ENCODE measurements at regions not wholly inside any gene's neighbourhood (a gene's known extent, or its start where the extent isn't known, plus 50 kb on each side); places are given as distances from the start of the nearest gene placed in this dataset.
"Not testable (repeated sequence)": the region's sequence is repeated elsewhere in the genome, so short reads cannot be mapped to it uniquely, and the experiment has no call there.

DNA sequence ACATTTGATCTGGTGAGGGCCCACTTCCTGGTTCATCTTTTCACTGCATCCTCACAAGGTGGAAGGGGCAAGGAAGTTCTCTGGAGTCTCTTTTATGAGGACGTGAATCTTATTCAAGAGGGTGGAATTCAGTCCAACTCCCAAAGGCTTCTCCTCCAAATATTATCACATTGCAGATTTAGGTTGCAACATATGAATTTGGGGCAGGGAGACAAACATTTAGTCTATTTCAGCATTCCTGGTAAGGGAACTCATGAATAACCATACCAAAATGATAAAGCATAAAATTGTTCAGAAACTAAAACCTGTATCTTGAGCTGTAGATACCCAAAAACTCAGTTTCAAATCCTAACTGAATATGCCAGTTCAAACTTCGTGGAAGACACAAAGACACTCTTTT lies 246.8 kb downstream of the QDPR start:
- peaks cover 0 to 2% (median 0%) of the 10 kb centered on the region in 3 donors for H3K9me3 Mint-ChIP-seq
- H3K36me3 Mint-ChIP-seq = peaks cover 2% of the 10 kb centered on the region
- no peaks in the 10 kb centered on the region for H3K4me1 Mint-ChIP-seq
- H3K27me3 Mint-ChIP-seq = peaks cover 3% of the 10 kb centered on the region
- no peak overlapping the region for H3K4me3 Mint-ChIP-seq
- H3K27ac Mint-ChIP-seq = no peak overlapping the region

DNA sequence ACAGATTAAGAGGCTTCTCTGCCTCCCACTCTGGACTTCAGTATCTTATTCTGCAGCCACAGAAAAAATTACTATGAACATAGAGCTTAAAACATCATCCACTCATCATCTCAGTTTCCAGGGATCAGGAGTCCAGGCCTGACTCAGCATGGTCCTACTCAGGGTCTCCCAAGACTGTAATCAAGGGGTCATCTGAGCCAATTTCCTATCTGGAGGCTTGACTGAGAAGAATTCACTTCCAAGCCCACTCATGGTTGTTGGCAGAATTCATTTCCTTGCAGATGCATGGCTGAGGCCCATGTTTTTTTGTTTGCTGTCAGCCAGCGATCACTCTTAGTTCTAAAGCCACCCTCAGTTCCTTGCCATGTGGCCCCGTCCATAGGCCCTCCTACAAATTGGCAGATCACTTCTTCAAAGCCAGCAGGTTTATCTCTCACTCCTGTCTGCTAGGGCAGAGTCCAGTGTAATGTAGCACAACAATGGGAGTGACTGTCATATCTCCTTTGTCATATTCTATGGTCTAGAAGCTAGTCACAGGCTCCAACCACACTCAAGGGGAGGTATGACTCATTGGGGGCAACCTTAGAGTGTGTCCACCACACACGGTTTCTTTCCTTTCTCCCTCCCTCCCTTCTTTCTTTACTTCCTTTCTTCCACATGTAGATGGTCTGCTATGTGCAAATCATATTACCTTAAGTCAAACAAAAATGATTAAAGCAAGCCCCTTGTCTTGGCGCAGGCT lies 251.6 kb downstream of the QDPR start:
- H3K9me3 Mint-ChIP-seq = peaks cover 4 to 6% (median 4%) of the 10 kb centered on the region in 3 donors
- H3K4me1 Mint-ChIP-seq = no peaks in the 10 kb centered on the region
- H3K27ac Mint-ChIP-seq = no peak overlapping the region
- H3K4me3 Mint-ChIP-seq = no peak overlapping the region
- H3K27me3 Mint-ChIP-seq = peaks cover 1% of the 10 kb centered on the region
- peaks cover 2% of the 10 kb centered on the region for H3K36me3 Mint-ChIP-seq

DNA sequence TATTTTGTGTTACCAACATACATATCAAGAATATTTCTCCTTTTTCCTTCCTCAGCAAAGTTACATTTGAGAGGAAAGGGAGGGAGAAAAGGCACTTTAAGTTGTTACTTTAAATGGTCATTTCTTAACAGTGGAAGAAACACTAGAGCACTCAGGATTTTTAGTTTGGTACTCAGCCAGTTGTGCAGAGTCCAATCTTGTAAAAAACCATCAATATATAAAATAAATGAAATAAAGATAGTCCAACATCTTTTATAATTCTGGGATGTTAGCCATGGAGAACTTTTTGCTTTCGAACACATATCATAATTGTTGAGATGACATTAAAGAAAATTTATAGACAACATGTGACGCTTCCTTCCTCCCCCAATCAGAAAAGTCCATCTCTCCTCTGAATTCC lies 253.8 kb downstream of the QDPR start:
- peaks cover 2% of the 10 kb centered on the region for H3K36me3 Mint-ChIP-seq
- peaks cover 4 to 6% (median 4%) of the 10 kb centered on the region in 3 donors for H3K9me3 Mint-ChIP-seq
- no peak overlapping the region for H3K27ac Mint-ChIP-seq
- H3K4me1 Mint-ChIP-seq = no peaks in the 10 kb centered on the region
- no peak overlapping the region for H3K4me3 Mint-ChIP-seq
- no peaks in the 10 kb centered on the region for H3K27me3 Mint-ChIP-seq

DNA sequence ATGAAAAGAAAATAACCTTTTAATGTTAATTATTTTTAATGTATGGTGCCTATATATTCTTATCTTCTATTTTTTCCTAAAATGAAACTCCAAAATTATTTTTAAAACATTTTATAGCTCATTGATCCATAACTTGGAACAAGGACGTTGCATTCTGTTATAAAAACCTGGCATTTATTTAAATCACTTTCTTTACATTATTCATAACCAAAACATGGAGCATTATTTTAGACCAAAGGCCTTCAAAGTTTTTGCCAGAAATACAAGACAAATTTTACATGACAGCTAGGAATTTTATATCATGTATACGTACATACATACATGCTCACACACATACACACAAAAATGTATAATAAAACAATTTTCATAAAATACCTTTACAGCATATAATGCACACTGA lies 259.8 kb downstream of the QDPR start:
- Mint-ChIP-seq H3K27me3 (peaks cover 1% of the 10 kb centered on the region), H3K4me3 (no peak overlapping the region), H3K36me3 (no peaks in the 10 kb centered on the region), H3K4me1 (no peaks in the 10 kb centered on the region), H3K27ac (no peak overlapping the region), H3K9me3 (no peaks in the 10 kb centered on the region)

DNA sequence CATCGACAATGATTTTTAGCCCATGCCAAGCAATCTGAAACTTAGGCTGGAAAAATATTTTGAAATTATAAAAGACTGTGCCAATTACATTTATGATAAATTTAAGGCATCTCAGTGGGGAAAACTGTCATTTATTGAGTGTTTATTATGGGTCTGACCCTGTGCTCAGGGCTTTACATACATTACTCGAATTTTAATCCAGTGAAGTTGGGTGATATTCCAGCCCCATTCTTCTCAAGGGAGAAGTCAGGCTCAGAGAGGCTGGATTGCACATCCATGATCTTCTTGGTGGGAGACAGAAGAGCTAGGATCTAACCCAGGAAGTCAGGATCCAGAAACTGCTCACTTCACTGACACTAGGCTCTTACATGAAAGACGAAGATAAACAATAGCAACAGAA lies 260.8 kb downstream of the QDPR start:
- Mint-ChIP-seq H3K4me3 (no peak overlapping the region), H3K27ac (no peak overlapping the region), H3K4me1 (no peaks in the 10 kb centered on the region), H3K36me3 (no peaks in the 10 kb centered on the region), H3K9me3 (no peaks in the 10 kb centered on the region), H3K27me3 (peaks cover 1% of the 10 kb centered on the region)

DNA sequence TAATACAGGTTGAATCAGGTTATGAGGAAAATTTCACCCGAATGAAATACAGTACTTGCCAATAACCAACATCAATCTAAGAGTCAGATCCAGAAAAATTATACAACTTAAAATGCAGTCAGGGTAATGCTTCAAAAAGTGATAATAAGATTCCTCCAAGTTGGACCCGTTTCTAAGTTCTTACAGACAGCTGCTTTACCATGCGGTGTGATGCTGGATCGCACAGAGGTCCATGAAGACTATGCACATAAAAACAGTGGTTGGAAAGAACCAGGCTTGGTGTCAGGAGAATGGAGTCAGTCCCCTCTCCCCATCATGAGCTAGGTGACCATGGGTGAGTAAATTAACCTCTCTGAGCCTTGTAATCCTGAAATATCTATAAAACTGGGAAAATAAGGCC lies 261.3 kb downstream of the QDPR start:
- no peak overlapping the region for H3K4me3 Mint-ChIP-seq
- H3K27ac Mint-ChIP-seq = no peak overlapping the region
- peaks cover 1% of the 10 kb centered on the region for H3K27me3 Mint-ChIP-seq
- H3K4me1 Mint-ChIP-seq = no peaks in the 10 kb centered on the region
- peaks cover 0 to 2% (median 0%) of the 10 kb centered on the region in 3 donors for H3K9me3 Mint-ChIP-seq
- H3K36me3 Mint-ChIP-seq = no peaks in the 10 kb centered on the region

DNA sequence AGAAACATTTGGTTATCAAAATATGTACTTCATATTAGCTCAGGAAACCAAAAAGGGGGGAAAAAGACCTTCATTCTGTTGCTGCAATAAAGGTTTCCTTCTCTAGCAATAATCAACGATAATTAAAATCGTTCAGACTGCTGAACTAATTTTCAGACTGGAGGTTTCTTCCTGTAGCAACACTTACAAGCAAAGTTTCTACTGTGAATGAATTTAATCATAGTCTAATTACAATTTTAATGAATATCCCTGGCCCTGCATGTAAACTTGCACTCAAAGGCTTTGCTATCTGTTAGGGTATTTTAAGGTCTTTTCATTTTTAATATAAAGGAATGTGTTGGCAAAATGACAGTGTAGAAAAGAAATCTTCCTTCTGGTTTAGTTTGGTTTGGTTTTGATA lies 265.2 kb downstream of the QDPR start:
- no peak overlapping the region for H3K4me3 Mint-ChIP-seq
- peaks cover 0 to 3% (median 0%) of the 10 kb centered on the region in 3 donors for H3K9me3 Mint-ChIP-seq
- no peaks in the 10 kb centered on the region for H3K4me1 Mint-ChIP-seq
- peaks cover 1% of the 10 kb centered on the region for H3K27me3 Mint-ChIP-seq
- H3K36me3 Mint-ChIP-seq = no peaks in the 10 kb centered on the region
- H3K27ac Mint-ChIP-seq = no peak overlapping the region

DNA sequence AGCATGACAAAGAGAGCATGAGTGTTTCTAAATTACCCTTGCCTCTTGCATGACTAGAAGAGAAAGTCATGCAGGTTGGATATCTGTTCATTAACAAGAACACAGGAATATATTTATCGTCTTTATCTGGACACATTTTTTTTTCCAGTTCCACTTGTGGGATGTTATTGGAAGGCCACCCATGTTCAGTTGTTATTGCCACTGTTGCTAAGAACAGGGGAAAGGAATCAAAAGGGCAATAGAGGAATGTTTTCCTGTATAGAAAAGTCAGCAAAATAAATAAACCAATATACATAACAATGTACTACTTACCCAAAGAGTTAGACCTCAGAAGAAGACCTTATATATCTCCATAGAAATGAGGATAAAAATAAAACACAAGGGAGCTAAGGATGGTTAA lies 270.1 kb downstream of the QDPR start:
- Mint-ChIP-seq H3K4me3 (no peak overlapping the region), H3K27me3 (no peaks in the 10 kb centered on the region), H3K4me1 (no peaks in the 10 kb centered on the region), H3K27ac (no peak overlapping the region), H3K9me3 (peaks cover 0 to 5% (median 0%) of the 10 kb centered on the region in 3 donors), H3K36me3 (no peaks in the 10 kb centered on the region)

DNA sequence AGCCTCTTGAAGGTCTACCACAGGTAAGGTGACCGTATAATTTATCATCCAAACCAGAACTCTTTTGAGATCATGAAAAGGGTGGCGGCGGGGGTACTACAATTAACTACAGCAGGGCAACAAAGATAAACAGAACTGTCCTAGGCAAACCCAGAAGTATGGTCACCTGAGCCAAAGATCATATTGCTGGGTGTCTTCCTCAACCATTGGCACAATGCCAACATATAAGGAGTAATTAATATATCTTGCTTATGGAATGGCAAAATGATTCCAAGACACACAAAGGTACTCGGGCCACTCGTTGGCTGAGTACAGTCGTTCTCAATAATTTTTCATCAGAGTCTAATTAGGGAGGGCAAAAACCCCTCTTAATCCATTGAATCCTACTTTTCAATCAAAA lies 273.3 kb downstream of the QDPR start:
- Mint-ChIP-seq H3K27ac (no peak overlapping the region), H3K27me3 (no peaks in the 10 kb centered on the region), H3K36me3 (no peaks in the 10 kb centered on the region), H3K9me3 (peaks cover 0 to 2% (median under 1%) of the 10 kb centered on the region in 3 donors), H3K4me3 (no peak overlapping the region), H3K4me1 (no peaks in the 10 kb centered on the region)

DNA sequence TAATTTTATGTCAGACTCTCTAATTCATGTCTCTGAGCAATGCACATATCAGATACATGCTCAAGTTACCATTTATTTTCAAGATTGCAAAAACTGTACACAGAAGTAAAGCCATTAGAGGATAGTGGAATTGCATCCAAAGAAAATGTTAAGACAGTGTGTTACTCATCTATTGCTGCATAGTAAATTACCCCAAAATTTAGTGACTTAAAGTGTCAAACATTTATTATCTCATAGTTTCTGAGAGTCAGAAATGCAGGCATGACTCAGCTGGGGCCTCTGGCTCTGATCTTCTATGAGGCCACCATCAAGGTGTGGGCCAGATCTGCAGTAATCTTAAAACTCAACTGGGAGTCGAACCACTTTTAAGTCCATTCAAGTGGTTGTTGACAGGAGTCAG lies 275.2 kb downstream of the QDPR start:
- H3K9me3 Mint-ChIP-seq = peaks cover 0 to 2% (median 1%) of the 10 kb centered on the region in 3 donors
- no peaks in the 10 kb centered on the region for H3K27me3 Mint-ChIP-seq
- H3K4me3 Mint-ChIP-seq = no peak overlapping the region
- no peak overlapping the region for H3K27ac Mint-ChIP-seq
- H3K36me3 Mint-ChIP-seq = no peaks in the 10 kb centered on the region
- H3K4me1 Mint-ChIP-seq = no peaks in the 10 kb centered on the region

DNA sequence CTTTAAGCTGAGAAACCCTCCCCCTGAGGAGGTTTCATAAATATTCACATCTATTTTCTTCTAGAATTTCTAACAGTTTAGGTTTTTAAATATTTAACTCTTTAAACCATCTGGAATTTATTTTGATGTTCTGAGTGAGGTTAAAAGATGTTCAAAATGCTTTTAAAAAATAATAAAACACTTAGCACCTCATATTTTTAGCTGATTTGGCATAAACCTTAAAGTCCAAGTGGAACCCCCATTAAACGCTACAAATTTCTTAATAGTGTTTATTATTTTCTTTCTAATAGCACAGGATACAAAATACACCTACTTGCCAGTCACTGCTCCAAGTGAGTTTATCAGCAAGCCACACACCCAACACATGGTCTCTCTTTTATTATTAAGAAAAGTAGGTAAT lies 277.2 kb downstream of the QDPR start:
- Mint-ChIP-seq H3K27ac (no peak overlapping the region), H3K4me3 (no peak overlapping the region), H3K27me3 (no peaks in the 10 kb centered on the region), H3K9me3 (peaks cover 0 to 2% (median 1%) of the 10 kb centered on the region in 3 donors), H3K36me3 (no peaks in the 10 kb centered on the region), H3K4me1 (no peaks in the 10 kb centered on the region)

DNA sequence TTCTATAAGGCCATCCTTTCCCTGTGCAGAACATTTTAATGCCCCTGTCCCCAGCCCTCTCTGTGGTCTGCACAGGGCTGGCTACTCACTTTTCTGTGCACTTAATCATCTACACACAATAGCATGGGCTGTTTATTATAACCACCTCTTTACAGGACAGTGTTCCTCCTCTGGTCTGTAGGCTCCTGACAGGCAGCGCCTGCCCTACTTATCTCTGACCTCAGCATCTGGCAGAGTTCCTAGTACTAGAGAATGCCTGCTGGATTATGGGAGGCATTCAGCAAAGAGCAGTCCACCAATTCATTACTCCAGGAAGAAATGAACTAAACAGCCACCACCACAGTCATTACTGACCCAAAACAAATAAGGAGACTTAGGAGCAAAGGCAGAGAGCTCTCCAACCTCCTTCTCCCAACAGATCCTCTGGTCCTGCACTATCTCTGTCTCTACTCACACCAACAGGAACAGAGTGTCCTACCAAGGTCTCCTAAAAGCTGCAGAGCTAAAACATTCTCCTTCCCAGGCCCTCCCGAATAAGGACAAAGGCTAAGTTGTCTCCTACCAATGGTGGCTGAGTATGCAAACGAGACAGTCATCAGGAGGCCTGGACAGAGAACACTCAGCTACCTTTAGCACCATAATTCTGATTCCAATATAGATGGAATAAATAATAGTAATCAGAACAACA lies 279.2 kb downstream of the QDPR start:
- Mint-ChIP-seq H3K4me1 (no peaks in the 10 kb centered on the region), H3K4me3 (no peak overlapping the region), H3K9me3 (peaks cover 0 to 3% (median 1%) of the 10 kb centered on the region in 3 donors), H3K27ac (no peak overlapping the region), H3K27me3 (no peaks in the 10 kb centered on the region), H3K36me3 (no peaks in the 10 kb centered on the region)

DNA sequence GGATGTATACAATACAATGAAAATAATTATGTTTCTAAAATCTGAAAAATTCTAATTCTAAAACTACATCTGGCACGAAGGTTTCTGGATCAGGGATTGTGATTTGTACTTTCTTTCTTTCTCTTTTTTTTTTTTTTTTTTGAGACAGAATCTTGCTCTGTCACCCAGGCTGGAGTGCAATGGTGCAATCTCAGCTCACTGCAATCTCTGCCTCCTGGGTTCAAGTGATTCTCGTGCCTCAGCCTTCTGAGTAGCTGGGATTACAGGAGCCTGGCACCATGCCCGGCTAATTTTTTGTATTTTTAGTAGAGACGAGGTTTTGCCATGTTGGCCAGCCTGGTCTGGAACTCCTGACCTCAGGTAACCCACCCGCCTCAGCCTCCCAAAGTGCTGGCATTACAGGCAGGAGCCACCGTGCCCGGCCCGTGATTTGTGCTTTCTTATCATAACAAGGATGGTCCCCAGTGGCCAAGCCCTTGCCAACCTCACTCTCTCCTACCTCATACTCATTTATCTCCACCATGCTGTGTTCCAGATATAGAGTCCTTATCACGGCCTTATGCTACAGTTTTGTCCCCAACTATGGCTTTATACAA lies 279.9 kb downstream of the QDPR start:
- H3K9me3 Mint-ChIP-seq, H3K36me3 Mint-ChIP-seq, H3K27me3 Mint-ChIP-seq, H3K4me3 Mint-ChIP-seq, H3K4me1 Mint-ChIP-seq, H3K27ac Mint-ChIP-seq: not testable (repeated sequence)

DNA sequence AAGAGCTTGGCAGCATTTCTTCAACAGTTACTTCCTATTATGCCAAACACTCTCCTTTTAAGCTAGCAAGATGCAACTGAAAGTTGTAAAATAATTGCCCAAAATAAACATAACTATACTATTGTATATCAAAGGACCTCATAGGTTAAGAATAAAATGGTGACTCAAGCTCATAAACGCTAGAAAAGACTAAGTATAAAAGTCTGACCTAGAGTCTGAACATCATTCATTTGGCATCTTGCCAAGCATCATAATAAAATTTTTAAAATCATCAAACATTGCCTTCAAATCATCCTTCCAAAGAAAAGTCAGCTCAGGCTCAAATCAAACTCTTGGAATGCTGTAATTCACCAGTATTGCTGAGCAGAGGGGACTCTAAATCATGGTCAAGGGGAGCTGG lies 281.2 kb downstream of the QDPR start:
- Mint-ChIP-seq H3K27ac (no peak overlapping the region), H3K36me3 (no peaks in the 10 kb centered on the region), H3K4me3 (no peak overlapping the region), H3K27me3 (no peaks in the 10 kb centered on the region), H3K4me1 (no peaks in the 10 kb centered on the region), H3K9me3 (peaks cover 0 to 3% (median 1%) of the 10 kb centered on the region in 3 donors)

DNA sequence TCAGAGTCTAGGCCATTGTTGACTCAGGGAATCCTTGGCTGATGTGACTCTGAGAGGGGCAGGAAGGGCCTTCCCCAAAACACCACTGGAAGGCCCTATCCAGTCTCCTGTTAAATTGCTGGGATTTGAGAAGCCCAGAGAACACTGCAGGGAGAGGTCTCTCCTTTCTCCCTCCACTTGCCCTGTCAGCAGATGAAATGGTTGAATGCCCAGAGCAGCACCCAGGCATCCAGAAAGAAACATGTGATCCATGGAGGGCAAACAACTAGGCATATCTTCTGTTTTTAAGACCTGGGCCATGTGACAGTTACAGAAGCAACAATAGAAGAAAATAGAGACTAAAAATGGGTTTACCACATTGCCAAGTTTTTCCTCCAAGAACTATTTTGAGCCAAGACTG lies 291.1 kb downstream of the QDPR start:
- Mint-ChIP-seq H3K9me3 (peaks cover 2 to 3% (median 3%) of the 10 kb centered on the region in 3 donors), H3K36me3 (no peaks in the 10 kb centered on the region), H3K4me1 (no peaks in the 10 kb centered on the region)

DNA sequence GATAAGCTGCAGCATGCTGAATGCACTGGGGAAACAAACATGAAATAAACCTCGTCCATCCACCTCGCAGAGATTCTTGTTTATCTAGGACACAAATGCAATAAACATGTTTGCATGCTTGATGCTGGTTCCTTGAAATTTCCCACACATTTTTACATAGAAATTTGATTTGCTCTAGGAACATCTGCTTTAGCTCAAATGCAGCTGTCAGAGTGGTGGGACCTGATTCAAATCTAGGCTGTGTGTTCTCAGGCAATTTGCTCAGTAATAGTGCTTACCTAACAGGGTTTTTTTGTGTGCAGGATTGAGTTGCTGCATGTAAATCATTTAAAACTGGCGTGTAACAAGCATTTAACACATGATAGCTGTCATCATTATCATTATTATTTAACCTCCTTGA lies 293.1 kb downstream of the QDPR start:
- Mint-ChIP-seq H3K36me3 (no peaks in the 10 kb centered on the region), H3K4me3 (no peak overlapping the region), H3K27ac (no peak overlapping the region), H3K27me3 (no peaks in the 10 kb centered on the region), H3K4me1 (no peaks in the 10 kb centered on the region), H3K9me3 (peaks cover 4 to 11% (median 8%) of the 10 kb centered on the region in 3 donors)

More for the DNA sequence above, 291.1 kb downstream of the QDPR start:
- no peak overlapping the region for H3K27ac Mint-ChIP-seq
- no peak overlapping the region for H3K4me3 Mint-ChIP-seq
- no peaks in the 10 kb centered on the region for H3K27me3 Mint-ChIP-seq

All from IgD-negative memory B cell (primary cell).